T-helper 2 cell (primary cell): ENCODE measurements at regions not wholly inside any gene's neighbourhood (a gene's known extent, or its start where the extent isn't known, plus 50 kb on each side); places are given as distances from the start of the nearest gene placed in this dataset.
"Not testable (repeated sequence)": the region's sequence is repeated elsewhere in the genome, so short reads cannot be mapped to it uniquely, and the experiment has no call there.

Experiments used
- DNase-seq, 5 experiments: peaks; one replicate each; pipeline versions ENCODE4 v3.0.0 to v3.0.0-alpha.2; 2012 to 2022

DNA sequence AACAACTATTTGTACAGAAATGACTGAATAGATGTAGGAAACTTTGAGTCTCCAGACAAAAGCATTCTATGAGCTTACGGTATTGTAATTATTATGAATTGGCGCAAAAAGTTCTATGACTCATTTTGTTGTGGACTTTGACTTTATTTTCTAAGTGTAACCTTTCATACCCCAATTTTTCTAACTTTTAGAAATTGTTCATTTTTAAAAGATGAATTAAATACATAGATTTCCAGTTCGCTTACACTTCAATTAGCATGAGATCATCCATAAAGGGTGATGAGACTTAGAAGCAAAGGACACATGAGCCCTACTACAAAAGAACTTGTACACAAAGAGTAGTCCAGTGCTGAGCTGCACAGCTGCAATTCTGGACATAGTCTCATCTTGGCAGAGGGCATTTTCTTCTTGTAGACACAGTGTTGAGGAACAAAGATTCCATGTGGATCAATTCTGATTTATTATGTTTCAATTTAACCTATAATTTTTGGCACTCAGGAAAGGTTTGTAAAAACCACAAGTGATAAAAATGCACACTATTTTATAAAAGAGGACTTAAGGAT lies 431.1 kb downstream of the LRRIQ3 start:
- no peak for DNase-seq

DNA sequence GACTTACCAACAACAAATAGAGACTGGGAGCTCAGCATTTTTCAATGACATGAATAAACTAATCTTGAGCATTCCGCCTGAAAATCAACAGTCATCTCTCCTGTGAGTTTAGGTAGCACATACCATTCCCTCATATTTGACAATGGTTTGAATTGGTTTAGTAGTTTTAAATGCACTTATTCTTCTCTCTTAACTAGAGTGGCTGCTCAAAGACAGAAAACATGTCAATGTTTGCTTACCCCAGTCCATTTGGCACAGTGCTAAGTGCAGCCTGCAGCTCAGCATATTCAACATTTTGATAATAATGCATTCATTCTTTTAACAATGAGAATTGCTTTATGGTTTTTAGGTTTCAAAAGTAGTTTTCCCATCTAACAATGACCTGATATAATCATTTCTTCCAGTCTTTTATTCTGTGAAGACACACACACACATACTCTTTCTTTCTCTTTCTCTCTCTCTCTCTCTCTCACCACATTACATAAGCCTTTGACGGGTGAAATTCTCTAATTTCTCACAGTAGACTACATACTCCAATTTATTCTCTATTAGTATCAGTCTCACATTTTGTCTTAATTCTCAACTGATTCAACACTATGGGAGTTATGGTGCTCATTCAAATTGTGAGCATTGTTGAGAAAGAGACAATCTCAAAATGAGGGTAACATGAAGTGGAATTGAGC lies 432.3 kb downstream of the LRRIQ3 start:
- DNase-seq = no peak

DNA sequence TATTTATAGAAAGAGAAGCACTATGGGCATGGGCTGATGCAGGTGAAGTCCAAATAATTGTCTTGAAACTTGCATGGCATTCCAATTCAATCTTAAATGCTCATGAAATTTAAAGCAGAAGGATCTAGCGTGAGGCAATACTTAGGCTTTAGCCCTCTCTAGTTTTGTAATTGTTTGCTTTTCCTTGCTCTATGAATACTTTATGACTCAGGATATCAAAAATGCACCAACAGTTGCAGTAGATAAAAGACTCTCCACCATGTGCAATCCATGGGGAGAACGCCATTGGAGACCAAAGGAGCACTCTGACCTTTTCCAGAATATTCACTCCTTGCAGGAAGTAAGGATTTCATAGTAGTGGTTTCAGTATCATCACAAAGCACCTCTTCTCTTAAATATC lies 436.4 kb downstream of the LRRIQ3 start:
- no peak for DNase-seq

DNA sequence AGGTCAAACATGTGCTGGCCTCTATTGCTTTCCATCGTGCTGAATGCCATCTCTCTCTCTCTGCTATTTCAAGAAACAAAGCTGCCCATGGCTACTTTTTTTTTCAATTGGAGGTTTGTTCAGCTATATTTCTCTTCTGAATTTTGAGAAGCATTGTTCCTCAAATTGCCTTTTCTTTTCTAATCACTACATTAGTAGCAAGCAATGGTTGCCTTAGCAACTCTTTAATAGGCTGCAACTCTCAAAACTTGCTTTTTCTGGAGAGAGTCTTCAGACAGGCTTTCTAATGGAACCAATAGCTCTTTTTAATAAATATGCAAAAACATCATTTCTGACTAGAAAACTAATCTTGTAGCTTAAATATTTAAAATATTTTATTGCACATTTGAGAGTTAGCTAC lies 439.0 kb downstream of the LRRIQ3 start:
- no peak for DNase-seq

DNA sequence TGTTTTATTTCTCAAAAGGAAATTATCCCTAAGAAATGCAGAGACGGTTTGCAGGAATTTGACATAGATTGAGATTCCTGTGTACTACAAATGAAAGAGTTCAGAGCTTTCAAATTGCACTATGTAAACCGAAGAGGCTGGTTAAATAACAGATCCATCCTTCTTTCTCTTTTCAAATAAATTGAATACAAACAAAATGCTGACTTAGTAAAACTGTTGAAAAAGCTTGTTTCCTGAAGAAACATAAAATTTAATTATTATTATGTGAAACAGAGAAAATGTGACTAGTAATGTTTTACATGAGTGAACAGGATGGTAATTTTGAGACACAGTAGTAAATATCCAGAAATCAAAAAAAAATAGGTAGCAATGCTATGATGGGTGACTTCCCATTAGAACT lies 441.2 kb downstream of the LRRIQ3 start:
- DNase-seq = no peak

DNA sequence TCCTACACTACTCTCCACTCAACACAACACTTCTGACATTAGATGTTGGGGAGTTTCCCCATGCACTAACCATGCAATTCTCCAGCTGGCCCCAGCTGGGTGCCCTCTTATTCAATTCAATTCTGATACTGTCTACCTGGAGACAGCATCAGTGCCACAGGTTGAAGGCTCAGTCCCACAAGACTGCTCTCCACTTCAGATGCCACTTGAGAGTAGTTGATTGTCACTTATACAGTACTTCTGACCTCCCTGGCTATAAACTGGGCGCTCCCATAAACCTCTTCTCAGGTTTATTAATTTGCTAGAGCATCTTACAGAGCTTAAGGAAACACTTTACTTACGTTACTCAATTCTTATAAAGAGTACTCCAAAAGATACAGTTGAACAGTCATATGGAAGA lies 442.3 kb downstream of the LRRIQ3 start:
- no peak for DNase-seq

DNA sequence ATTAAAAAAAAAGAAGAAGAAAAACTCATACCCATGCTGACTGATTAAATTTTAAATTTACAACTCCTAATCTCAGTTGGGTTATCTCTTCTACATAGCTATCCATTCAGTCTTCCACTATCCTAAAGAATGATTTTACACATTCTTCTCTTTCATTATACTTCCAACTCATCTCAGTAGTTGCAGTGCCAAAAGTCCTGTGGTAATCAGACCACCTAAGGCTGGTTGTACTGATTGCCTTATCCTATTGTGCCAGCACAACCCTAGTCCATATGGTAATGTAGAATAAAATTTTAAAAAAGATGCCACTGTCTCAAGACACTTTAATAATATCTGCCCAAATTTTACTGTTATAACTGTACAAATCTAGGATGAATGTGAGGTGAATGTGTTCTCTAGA lies 448.0 kb downstream of the LRRIQ3 start:
- DNase-seq = no peak

DNA sequence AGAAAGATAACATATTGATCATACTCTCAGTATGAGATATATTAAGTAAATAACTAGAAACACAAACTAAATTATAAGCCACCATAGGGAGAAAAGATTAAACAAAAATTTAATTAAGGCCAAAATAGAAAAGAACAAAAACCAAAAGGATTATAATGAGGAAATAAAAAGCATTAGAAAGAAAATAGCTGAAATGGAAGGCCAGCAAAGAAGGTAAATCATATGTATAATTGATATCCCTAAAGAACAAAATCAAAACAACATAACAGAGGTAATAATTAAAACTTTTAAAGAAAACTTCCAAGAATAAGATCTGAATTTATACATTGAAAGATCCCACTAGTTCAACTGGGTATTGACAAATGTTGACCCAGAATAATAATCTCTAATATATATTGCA lies 453.0 kb downstream of the LRRIQ3 start:
- no peak for DNase-seq

DNA sequence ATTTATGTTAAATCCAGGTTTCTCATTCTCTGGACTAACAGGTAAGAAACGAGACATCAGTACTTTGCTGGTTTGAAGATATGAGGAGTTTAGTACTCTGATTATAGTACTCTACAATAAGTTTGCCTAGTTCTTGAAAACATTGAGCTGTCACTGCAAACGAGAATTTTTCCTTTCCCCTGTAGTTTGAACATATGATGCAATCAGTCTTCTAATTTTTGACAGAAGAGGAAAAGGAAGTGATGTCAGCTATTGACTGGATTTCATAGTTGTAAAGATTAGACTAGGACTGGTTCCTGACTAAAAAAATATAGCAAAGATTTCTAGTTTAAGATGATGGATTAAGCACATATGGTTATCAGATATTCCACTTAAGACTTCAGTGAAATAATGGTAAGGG lies 461.9 kb downstream of the LRRIQ3 start:
- no peak for DNase-seq

DNA sequence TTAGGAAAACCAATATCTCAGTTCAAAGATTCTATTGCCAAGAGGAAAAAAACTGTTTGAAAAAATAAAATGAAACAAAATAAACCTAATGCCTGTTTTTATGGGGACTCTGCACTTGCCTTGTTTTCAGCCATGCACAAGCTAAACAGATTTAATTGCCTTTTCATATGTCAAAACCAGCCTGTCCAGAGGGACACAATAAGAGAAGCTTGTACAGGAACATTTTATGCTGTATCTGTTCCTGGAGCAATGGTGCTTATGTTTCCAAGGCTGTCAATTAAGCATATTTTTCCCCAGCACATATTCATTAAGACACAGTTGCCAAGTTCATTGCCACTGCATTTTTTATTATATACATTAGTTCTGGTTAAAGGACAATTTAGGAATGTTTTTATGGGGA lies 470.9 kb downstream of the LRRIQ3 start:
- DNase-seq = no peak

DNA sequence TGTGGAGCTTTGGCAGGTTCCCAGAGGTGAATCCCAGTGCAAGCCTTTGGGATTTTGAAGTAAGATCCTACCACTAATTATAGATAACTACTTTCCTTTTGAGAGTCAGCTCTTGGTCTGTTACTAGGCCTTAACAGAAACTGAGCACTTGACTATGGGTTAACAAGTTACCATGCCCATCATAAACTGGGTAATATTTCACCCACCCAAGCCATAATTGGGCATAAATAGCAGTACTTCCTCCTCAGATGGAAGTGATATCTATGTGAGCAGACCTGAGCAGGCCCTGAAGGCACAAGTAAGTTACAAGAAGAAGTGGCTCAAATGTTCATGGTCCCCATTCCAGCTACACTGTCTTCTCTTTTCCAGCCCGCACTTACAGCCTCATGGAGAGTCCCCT lies 475.9 kb downstream of the LRRIQ3 start:
- DNase-seq = no peak

DNA sequence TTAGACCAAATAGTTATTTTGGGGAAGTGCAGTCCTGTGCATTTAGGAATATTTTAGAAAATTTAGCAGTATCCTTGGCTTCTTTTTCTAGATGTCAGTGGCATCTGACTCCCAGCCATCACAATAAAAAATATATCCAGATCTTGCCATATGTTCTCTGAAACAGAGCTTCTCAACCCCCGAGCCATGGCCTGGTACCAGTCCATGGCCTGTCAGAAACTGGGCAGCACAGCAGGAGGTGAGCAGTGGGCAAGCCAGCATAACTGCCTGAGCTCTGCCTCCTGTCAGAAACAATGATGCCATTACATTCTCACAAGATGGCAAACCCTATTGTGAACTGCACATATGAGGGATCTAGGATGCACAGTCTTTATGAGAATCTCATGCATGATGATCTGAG lies 480.0 kb downstream of the LRRIQ3 start:
- DNase-seq = peak in 1 of 5 experiments; percentile 2

DNA sequence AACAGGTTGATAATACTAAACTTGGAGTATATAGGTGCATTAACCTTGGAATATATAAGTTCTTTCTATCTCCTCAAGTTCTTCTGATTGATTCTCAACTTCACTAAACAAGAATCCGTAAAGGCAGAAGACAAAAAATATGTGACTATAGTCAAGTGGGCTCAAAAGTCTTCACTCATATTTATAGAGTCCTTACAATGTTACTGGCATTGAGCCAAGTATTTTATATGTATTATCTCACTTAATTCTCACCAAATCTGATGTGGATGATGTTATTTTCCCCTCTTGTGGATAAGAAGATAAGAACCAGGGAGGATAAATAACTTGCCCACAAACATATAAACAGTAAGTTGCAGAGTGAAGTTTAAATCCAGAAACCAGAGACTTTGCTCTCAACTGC lies 486.9 kb downstream of the LRRIQ3 start:
- no peak for DNase-seq

DNA sequence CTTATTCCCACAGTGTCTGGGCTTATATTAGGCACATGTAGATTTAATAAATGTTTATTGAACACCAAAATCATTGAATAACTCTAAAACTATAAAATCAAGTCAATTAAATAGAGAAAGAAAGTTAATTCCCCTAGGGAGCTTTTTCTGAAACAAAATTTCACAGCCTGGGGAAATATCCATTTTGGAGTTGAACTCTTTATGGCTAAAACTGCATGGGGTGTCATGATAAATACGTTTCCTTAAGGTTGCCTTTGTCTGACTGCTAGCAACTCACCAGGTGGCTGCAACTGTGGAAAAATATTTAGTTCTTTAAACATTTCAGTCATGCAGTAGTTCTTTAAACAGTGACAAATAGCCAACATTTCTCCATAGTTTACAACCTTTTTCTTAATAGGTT lies 496.1 kb downstream of the LRRIQ3 start:
- DNase-seq = no peak

DNA sequence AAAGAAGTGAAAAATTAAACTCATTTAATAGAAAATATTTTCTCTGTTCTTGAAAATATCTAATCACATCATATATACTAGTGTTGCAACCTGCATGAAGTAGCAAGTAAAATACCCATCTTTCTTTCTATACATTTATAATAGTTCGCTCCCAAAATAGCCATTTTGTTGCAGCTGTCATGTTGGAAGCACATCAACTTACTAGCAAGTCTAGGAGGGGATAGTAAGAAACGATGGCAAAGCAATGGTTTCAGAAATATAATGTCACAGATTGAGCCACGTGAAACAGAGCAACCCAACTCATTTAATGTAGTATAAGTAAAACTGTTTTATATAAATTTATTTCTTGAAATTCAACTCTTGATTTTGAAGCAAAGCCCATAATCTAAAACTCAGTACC lies 521.8 kb downstream of the LRRIQ3 start:
- DNase-seq = no peak

DNA sequence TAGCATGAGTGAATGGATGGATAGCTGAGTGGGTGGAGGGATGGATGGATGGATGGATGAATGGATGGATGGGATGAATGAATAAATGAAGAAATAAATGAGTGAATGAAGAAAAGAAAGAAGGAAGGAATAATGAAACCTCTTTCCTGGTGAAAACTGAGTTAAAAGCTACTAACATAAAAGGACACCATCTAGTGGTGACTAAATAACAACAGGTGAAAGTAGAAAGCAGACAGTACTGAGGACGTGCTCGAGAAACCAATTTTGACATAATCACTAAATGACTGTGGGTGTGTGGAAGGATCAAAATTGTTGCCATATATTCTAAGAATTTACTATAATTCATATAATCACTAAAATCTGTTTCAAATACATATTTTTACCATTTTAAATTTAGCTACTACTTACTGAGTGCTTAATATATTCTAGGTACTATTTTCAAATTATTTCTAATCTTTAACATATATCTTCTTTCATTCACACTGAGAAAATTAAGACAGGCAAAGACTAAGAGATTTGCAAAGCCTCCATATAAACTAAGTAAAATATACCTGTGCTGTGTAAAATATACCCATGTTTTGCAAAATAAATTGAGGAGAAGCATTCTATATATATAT lies 522.9 kb downstream of the LRRIQ3 start:
- DNase-seq = peak in 1 of 5 experiments; percentile 3

DNA sequence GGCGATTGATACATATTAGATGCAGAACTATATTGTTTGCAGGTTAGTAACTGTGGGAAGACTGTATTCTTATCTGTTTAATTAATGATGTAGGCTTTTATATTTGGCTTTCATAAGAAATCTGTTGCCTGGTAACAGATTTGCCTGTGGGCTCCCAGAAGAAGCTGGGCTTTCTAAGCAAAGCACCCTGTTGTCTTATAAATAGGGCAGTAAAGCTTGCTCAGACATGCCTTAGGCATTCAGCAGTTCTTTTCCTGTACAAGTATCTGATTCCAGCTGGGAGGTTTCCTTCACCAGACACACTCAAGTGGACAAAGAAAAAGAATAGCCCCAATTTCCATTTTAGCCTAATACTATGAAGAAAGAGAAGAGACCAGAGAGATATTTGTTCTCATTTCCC lies 524.0 kb downstream of the LRRIQ3 start:
- DNase-seq = no peak

DNA sequence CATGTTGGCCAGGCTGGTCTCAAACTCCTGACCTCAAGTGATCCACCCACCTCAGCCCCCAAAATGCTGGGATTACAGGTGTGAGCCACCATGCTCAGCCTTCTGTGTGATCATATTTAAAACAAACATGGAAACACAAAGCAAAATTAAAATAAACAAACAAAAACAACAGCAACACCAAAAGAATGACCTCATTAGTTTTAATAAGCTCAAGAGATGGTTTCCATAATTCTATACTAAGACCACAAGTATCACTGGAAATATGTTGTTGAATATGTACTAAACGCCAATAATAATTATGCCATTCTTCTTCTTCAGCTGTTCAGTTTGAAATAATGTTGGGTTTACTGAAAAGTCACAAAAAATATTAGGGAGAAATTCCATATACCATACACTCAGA lies 526.4 kb downstream of the LRRIQ3 start:
- no peak for DNase-seq

DNA sequence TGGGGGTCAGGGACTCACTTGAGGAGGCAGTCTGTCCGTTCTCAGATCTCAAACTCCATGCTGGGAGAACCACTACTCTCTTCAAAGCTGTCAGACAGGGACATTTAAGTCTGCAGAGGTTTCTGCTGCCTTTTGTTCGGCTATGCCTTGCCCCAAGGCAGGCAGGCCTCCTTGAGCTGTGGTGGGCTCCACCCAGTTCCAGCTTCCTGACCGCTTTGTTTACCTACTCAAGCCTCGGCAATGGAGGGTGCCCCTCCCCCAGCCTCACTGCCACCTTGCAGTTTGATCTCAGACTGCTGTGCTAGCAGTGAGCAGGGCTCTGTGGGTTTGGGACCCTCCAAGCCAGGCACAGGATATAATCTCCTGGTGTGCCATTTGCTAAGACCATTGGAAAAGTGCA lies 530.0 kb downstream of the LRRIQ3 start:
- DNase-seq = not testable (repeated sequence)

DNA sequence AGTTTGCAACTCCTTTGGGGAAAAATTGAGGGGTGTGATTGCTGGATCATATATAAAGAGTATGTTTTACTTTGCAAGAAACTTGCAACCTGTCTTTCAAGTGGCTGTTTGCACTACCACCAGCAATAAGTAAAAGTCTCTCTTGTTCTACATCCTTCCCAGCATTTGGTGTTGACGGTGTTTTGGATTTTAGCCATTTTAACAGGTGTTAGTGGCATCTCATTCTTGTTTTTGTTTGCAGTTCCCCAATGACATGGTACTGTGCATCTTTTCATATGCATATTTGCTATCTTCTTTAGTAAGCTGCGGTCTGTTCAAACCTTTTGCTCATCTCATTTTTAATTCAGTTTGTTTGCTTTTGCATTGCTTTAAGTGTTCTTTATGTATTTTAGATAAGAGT lies 535.5 kb downstream of the LRRIQ3 start:
- DNase-seq = no peak

DNA sequence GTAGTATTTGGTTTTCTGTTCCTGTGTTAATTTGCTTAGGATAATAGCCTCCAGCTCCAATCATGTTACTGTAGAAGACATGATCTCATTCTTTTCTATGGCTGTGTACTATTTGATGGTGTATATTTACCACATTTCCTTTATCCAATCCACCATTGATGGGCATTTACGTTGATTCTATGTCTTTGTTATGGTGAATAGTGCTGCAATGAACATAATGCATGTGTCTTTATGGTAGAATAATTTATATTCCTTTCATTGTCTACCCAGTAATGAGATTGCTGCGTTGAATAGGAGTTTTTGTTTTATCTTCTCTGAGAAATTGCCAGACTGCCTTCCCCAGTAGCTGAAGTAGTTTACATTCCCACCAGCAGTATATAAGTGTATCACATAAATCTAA lies 538.8 kb downstream of the LRRIQ3 start:
- DNase-seq = no peak

DNA sequence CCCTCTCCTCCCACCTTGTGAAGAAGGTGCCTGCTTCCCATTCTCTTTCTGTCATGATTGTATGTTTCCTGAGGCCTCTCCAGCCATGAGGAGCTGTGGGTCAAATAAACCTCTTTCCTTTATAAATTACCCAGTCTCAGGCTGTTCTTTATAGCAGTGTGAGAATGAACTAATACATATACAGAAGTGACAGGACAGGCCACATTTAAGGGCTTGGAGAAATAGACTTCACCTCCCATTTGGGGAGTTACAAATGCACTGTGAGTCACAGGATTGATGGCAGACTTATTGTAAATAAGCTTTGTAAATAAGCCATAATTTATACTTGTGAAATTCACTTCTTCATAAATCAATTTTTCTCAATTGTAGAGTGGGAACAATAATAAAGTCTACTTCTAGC lies 543.3 kb downstream of the LRRIQ3 start:
- DNase-seq = no peak

DNA sequence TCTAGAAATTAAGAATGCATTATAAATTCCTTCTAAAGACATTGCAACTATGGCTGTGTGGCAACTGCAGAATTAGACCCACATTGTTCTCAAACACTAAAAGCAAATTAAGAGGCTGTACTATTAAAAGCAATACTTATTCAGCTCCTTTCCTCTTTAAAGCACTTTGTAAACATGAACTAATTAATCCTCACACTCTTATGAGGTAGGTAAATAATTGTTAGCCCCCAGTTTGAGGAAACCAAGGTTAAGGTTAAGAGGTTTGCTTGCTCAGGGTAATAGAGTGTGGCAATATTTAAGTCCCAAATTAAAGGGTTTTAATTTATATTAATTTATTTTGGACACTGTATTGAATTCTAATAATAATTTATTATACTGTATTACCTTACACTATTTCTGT lies 553.8 kb downstream of the LRRIQ3 start:
- DNase-seq = no peak

DNA sequence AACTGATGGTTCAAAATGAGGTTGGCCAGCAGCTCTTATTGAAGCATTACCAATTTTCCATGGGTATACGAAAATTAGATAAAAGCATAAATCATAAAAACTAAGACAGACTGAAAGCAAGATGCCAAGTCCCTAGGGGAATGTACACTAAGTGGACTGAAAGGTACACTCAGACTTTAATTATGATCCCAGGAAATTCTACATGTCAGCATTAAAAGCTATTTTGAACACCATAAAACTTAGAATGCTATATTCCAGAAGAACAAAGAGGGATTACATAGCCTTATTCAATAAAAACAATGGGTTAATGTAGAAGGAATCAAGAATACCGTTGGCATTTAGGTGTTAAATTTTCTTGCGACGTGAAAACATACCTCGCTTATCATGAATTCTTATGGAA lies 558.5 kb downstream of the LRRIQ3 start:
- DNase-seq = no peak

DNA sequence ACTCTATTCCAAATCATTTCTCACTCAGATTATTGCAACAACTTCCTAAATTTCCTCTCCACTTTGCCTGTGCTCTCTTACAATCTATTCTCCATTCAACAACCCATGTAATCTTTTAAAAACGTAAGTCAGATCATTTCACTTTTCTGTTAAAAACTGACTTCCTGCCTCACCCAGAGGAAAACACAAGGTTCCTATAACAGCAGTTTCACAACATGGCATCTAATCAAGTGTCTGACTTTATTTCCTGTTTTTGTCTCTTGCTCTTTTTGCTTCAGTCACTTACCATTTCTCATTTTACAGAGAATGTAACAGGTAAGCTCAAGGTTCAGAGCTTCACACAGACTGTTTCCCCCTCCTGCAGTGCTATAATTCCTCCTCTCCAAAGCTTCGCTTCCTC lies 560.7 kb downstream of the LRRIQ3 start:
- no peak for DNase-seq
